Tongue (tissue), 1 donor: ENCODE measurements at regions not wholly inside any gene's neighbourhood (a gene's known extent, or its start where the extent isn't known, plus 50 kb on each side); places are given as distances from the start of the nearest gene placed in this dataset.
"Not testable (repeated sequence)": the region's sequence is repeated elsewhere in the genome, so short reads cannot be mapped to it uniquely, and the experiment has no call there.

ENCODE experiments used
- DNase-seq: peaks from one replicate; pipeline ENCODE4 v3.0.0-alpha.2; 2015

GRCh38 chr9:85331626-85332025, 410.1 kb downstream of the AGTPBP1 start:
- DNase-seq, result no peak

DNA sequence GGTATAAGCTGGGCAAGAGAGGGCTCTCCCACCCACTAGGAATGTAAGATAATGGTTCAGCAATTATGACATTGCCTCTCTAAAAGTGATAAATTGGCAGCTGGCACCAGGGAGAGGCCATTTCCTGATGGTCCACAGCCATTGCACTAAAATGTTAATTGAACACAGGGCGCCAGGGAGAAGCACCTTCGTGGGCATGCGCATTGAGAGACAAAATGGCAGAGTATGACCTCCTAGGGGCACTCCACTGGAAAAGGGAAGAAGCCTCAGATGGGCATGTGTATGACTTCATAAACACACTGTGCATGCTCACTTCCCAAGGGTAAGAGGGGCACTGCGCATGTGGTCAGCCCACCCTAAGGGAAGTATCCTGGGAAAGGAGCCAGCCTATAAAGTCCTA, 419.2 kb downstream of the AGTPBP1 start:
- no peak for DNase-seq

DNA sequence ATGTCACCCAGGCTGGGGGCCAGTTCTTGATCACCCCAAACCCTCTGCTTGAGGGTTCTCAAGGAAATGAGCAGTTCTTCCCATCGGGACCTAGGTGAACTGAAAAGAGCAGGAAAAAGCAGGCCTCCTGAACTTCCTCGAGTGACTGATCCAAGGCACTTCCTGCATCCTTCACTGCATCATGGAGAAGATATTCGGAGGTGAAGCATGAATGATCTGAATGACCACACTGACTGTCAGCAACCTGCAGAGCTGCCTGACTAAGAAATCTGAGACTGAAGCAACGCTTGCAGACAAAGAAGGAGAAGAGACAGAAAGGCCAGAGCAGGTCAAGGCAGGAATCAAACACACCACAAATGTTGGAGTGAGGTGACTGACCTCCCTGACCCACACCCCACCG, 420.2 kb downstream of the AGTPBP1 start:
- DNase-seq, result no peak

GRCh38 chr9:85319936-85320656, 421.7 kb downstream of the AGTPBP1 start:
- no peak for DNase-seq

DNA sequence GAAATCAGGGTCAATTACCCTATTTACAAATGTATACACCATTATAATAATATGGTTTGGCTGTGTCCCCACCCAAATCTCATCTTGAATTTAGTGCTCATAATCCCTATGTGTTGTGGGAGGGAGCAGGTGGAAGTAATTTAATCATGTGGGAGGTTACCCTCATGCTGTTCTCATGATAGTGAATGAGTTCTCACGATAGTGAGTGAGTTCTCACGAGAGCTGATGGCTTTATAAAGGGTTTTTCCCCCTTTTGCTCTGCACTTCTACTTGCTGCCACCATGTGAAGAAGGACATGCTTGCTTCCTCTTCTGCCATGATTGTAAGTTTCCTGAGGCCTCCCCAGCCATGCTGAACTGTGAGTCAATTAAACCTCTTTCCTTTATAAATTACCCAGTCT, 426.2 kb downstream of the AGTPBP1 start:
- DNase-seq, result not testable (repeated sequence)

DNA sequence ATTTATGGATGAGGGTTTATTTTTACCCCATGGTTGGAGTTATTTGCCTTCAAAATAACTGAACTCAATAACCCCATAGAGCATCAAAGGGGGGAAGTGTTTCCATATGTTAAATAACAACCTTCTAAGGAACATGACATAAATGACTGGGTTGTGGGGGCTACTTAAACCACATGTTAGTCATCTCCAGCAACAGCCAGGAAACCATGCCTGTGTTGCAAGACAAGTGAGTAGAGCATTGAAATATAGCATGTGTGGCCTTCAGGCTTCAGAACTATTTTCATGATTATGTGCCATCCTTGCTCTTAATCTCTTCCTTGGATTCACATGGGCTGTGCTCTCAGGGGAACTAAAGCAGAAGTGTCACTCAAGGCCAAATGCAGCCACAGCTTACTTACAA, 431.2 kb downstream of the AGTPBP1 start:
- DNase-seq, result no peak

DNA sequence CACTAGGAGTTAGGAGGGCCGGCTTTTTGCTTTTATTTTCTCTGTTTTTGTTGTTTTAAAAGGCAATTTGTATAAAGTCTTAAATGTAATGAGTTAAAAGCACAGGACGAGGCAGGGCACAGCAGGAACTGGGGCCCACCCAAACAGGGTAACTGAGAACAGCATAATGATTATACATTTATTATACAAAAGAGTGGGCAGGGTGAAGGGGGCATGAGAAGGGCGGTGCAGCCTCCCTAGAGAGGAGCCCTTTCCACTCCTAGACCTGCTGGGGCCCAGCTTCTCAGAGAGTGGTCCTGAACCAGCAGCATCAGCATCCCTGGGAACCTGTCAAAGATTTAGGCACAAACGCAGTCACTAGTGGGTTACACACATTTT, 438.0 kb downstream of the AGTPBP1 start:
- no peak for DNase-seq

DNA sequence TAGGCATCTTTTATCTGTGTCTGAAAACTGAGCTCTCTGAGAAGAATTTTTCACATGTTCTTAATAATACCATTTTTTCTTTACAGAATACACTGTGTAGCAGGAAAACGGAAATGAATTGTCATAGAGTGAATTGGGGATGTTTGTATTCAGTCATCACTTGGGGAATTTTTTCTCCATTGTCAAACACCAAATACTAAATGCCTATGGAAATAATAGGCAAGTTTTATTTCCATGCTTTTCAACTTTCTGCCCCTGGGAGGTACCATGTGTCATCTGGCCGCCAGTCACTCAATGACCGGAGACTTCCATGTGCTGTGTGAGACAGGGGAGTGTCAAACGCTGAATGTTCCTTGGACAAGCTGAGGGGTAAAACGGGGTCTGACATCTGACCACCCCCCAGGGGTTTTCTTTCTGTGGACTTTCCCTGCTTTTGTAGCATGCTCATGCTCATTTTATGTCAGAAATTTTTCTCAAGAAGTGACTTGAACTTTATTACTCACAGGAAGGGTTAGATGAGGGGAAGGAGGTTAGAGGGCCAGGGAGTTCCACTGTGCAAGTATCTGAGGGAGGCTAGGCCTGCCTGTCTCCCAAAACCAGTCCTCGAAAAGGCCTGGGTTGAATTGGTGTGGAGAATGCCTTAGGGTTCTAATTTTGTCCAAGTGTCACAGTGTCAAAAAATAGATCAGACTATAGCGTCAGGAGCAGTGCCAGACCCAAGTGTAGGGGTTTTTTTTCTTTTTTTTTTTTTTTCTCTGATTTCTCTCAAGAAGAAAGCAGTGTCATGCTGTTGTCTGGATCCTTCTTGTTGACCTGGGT, 438.6 kb downstream of the AGTPBP1 start:
- DNase-seq, result peak; percentile 8

DNA sequence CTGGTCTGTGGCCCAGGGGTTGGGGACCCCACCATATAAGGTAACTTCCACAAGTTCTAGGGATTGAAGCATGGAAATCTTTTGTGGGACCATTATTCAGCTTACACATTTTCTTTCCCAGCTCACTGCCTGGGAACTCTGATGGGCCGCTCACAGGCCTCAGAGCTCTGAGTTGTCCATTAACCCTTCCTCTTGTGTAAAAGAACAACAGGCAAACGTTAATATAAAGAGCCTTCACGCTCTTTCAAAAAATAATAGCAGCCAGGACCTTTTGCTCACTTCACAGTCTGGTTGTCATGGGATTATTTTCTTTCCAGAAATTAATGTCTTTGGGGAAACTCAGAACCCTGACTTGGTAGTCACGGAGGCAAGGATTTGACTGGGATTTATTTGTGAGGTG, 443.3 kb downstream of the AGTPBP1 start:
- no peak for DNase-seq

DNA sequence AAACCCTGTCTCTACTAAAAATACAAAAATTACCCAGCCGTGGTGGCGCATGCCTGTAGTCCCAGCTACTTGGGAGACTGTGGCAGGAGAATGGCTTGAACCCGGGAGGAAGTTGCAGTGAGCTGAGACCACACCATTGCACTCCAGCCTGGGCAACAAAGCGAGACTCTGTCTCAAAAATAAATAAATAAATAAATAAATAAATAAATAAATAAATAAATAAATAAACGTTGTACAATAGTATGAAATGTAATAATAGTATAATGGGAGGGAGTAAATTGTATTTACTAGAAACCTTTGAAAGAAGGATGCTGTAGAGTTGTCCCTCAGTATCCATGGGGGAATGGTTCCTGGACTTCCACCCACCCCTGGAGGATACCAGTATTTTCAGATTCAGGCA, 446.5 kb downstream of the AGTPBP1 start:
- not testable (repeated sequence) for DNase-seq

DNA sequence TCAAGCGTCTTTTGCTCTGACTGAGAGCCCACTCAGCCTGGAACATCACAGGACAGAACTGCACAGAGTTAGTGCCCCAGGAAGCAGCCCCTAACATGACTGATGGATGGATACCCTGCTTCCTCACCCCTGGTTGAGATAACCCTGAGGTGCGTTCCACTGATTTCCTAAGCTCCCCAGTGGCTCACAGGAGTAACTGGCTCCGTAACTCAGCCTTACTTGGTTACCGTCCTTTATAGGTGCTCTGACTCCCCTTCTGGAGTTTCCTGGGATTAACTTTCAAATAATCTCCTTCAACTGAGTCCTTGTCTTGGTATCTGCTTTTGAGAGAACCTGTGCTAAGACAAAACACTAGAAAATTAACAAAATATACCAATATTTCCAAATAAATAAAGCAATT, 449.5 kb downstream of the AGTPBP1 start:
- no peak for DNase-seq

- no peak for DNase-seq
Observed at GRCh38 chr9:85291266-85291665, 450.5 kb downstream of the AGTPBP1 start.

- DNase-seq, result no peak
Observed at GRCh38 chr9:85290019-85290418, 451.7 kb downstream of the AGTPBP1 start.

GRCh38 chr9:85289142-85289541, 452.6 kb downstream of the AGTPBP1 start:
- no peak for DNase-seq

- DNase-seq, result no peak
Observed at GRCh38 chr9:85283421-85283820, 458.3 kb downstream of the AGTPBP1 start.

GRCh38 chr9:85278769-85279168, 463.0 kb downstream of the AGTPBP1 start:
- DNase-seq, result no peak

GRCh38 chr9:85276741-85277140, 465.0 kb downstream of the AGTPBP1 start:
- peak; percentile 20 for DNase-seq

DNA sequence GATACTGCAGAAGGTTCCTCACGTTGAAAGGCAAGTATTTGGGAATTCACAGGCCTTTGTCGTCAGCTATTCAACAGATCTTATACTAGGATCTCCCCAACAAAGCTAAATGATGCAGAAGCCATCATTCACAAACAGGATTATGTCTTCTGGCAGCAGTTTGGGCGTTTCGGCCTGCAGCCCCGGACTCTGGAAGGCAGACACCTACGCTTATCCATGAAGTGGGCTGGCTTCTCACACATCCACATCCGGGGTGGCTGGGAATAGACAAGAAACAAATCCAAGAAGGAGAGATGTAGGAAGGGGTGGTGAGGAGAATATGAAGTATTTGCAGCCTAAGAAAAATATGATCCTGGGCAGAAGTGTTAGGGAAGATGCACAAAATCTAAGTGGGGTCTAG, 471.9 kb downstream of the AGTPBP1 start:
- no peak for DNase-seq

DNA sequence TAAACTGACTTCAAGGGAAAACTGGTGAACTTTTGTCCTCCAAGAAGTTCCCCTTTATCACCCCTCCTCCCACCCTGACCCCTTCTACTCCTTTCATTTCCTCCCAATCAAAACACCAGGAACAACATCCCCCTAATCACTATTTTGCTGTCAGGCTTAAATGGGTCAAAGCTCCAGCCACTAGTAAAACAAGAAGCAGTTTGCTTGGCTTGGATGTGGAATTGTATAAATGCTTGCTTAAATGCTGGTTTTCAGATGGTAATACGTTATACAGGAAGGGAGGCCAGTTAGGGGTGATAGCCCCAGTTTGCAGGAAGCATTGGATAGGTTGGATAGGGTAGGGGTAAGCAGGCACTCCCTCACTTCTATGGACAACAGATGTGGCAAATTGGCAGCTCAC, 473.6 kb downstream of the AGTPBP1 start:
- DNase-seq, result peak; percentile 27

GRCh38 chr9:85264695-85265094, 477.1 kb downstream of the AGTPBP1 start:
- DNase-seq, result no peak

GRCh38 chr9:85263288-85263687, 478.5 kb downstream of the AGTPBP1 start:
- DNase-seq, result no peak

- no peak for DNase-seq
Observed at GRCh38 chr9:85262333-85262732, 479.4 kb downstream of the AGTPBP1 start.

- peak; percentile 31 for DNase-seq
Observed at GRCh38 chr9:85260275-85260845, 481.4 kb downstream of the AGTPBP1 start.
